GM19372 (cell line): ENCODE measurements at regions not wholly inside any gene's neighbourhood (a gene's known extent, or its start where the extent isn't known, plus 50 kb on each side); places are given as distances from the start of the nearest gene placed in this dataset.
"Not testable (repeated sequence)": the region's sequence is repeated elsewhere in the genome, so short reads cannot be mapped to it uniquely, and the experiment has no call there.

Experiments used
- ATAC-seq: cut with Tn5 transposase; IDR thresholded peaks from one replicate; pipeline ENCODE4 v1.9.1; 2021; ENCODE audit warnings: mild to moderate bottlenecking, low read depth, moderate library complexity; ENCODE audit not compliant: unreplicated experiment

- no peak for ATAC-seq
Measured at GRCh38 chr2:223273995-223274394, 222.0 kb downstream of the KCNE4 start.

GRCh38 chr2:223282221-223282620, 230.2 kb downstream of the KCNE4 start:
- ATAC-seq, result no peak

DNA sequence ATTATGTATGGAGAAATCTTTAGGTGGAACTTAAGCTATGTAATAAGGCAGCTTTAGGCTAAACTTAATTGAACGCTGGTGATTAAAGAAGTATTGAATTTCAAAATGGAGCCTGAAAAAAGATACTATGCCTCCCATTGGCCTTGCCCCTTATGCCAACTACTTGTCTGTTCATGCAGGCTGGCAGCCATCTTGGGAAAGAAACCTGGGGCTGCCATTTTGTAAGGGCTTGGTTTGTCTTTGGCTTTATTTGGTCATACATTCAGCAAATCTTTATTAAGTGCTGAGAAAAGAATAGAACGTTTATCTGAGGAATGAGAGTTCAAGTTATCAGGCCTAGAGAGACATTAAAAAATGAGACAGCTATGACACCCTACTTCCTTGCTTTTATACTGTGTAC, 231.3 kb downstream of the KCNE4 start:
- no peak for ATAC-seq

- no peak for ATAC-seq
Measured at GRCh38 chr2:223283771-223284170, 231.8 kb downstream of the KCNE4 start.

DNA sequence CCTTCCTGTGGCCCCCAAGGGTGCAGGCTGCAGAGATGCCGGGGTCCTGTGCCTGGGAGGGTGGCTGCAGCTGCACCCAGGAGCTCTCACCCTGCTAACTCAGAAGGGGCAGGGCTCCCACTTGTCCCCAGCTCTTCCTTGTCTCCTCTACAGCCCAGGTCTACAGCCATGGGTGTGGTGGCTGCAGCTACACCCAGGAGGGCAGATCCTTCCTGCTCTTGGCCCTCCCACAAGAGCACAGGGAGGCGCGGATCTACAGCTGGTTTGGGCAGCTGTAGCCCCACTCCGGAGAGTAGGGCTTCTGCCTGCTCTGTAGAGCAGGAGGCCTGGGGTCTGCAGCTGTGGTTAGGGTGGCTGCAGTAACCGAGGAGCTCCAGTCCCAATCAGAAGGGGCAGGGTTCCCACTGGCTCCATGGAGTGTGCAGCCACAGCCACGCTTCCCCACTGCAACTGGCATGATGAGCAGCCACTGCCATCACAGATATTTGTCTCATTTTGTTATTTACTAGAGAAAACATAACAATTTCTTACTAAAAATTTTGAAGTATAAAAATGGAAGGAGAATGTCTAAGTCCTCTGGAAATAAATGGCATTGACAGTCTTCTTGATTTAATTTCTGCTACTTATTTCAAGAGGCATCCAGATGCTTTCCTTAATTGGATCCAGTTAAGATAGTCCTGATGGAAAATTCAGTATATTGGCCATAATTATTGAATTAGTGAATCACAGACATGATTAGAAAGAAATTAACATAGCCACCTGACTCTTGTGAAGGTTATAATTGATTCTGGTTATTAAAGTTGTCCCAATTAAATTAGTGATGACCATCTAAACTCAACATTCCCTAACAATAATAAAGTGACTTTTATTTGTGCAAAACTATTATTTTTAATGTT, 233.6 kb downstream of the KCNE4 start:
- ATAC-seq, result no peak

DNA sequence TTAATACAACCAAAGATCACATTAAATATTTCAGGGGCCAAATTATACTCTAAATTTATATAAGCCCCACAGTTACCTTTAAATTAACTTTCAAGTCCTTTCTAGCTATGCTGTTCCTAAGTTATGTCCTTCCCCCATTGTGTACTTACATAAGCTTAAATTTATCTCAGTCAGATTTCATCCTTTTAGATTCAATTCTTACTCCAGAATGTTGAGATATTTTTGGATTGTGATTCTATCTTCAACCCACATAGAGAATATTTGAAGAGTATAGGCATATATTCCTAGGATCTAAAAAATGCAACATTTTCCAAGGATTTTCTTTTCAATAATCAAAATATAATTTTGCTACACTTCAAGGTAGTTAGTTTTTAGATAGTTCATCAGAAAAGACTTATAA, 242.8 kb downstream of the KCNE4 start:
- ATAC-seq, result no peak

GRCh38 chr2:223297788-223298187, 245.8 kb downstream of the KCNE4 start:
- no peak for ATAC-seq

GRCh38 chr2:223298329-223298728, 246.3 kb downstream of the KCNE4 start:
- not testable (repeated sequence) for ATAC-seq

DNA sequence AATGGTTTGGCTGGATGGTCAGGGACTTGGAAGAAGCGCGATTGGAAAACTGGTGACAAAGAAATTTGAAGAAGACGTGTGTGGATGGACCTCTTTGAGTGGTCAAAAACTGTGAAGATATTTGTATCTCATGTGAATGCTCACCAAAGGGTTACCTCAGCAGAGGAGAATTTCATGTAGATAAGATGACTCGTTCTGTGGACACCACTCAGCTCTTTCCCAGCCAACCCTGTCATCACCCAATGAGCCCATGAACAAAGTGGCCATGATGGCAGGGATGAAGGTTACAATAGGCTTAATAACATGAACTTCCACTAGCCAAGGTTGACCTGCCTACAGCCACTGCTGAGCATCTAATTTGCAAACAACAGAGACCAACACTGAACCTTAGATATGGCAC, 248.3 kb downstream of the KCNE4 start:
- ATAC-seq, result no peak

- ATAC-seq, result peak; percentile 81
Measured at GRCh38 chr2:223306371-223306770, 254.4 kb downstream of the KCNE4 start.

GRCh38 chr2:223311889-223312680, 260.1 kb downstream of the KCNE4 start:
- ATAC-seq, result no peak

DNA sequence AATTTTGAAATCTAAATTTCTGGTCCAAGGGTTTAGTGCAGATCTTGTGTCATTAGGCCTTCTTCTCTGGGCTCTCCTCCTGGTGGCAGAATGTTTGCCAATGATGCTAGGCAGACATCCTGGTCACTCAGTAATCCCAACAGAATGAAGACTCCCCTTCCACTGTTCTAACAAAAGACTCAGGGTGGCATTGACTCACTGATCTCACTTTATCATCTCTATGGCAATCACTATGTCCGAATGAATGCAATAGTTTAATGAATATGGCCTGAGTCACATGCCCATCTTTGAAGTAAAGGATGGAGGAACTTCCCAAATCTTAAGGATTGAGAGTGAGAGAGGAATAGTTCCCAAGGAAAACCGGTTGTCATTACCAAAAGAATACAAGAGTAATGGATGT, 261.1 kb downstream of the KCNE4 start:
- ATAC-seq, result no peak

DNA sequence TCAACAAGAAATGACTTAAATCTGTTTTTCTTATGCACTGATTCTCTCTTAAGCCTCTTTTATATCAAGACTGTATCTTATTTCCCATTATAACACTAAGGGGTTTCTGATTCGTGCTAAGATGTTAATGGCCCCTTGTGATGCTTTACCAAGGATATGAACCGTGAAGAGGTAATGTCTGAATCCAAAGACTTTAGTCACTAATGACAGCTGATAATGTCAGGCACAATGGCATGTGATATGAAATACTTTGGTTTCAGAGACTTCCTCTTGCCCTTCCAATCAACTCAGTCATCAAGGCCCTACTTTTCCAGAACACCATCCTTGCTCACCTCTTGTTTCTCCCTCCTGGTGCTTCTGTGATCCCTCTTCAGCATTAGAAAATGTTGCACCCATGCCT, 262.8 kb downstream of the KCNE4 start:
- no peak for ATAC-seq

GRCh38 chr2:223315813-223316212, 263.8 kb downstream of the KCNE4 start:
- no peak for ATAC-seq

DNA sequence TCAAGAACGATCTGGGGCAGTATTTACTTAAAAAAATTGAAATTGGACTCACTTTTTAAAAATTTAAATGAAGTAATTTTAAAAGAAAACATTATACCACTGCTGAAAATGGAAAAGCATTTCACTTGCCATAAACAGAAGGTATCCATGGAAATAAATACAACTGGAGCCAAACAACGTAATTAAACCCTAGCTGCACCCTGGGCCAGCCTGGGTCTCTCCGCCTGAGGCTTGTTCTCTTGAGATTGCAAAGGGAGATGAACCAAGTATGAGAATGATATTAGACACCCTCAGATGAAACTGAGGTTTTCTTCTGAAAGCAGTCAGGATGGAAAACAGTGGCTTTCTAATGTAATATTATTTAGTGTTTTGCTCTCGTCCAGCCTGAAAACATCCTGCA, 264.4 kb downstream of the KCNE4 start:
- ATAC-seq, result no peak

- ATAC-seq, result no peak
Measured at GRCh38 chr2:223319601-223320000, 267.6 kb downstream of the KCNE4 start.

DNA sequence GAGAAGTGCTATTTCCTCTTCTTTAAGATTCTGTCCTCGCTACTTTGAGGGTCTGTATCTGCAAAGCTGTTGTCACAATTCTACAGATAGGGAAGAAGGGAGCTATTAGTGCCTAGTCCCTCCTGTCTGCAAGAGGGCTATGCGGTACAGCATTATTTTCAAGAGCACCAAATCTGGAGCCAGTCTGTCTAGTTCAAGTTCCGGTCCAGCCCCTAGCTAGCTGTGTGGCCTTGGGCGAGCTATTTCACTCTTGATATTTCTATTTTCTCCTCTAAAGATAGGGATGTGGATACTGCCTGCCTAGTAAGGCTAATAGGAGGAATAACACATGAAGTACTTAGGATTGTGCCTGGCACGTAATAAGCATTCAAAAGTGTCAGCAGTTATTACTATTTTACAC, 272.4 kb downstream of the KCNE4 start:
- no peak for ATAC-seq

GRCh38 chr2:223328578-223328977, 273.6 kb downstream of the SCG2 start:
- no peak for ATAC-seq

DNA sequence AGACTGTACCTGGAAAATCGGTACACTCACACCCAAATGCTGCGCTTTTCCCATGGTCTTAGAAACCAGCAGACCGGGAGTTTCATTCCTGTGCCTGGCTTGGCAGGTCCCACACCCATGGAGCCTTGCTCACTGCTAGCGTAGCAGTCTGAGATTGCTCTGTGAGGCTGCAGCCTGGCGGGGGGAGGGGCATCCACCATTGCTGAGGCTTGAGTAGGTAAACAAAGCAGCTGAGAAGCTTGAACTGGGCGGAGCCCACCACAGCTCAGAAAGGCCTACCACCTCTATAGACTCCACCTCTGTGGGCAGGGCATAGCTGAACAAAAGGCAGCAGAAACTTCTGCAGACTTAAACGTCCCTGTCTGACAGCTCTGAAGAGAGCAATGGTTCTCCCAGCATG, 271.4 kb downstream of the SCG2 start:
- ATAC-seq, result not testable (repeated sequence)

GRCh38 chr2:223338016-223338415, 264.1 kb downstream of the SCG2 start:
- ATAC-seq, result no peak

- ATAC-seq, result no peak
Measured at GRCh38 chr2:223357076-223357475, 245.1 kb downstream of the SCG2 start.

GRCh38 chr2:223363085-223363484, 239.1 kb downstream of the SCG2 start:
- ATAC-seq, result no peak
